Left ventricle myocardium inferior (tissue), 1 donor: ENCODE measurements at regions not wholly inside any gene's neighbourhood (a gene's known extent, or its start where the extent isn't known, plus 50 kb on each side); places are given as distances from the start of the nearest gene placed in this dataset.
"Not testable (repeated sequence)": the region's sequence is repeated elsewhere in the genome, so short reads cannot be mapped to it uniquely, and the experiment has no call there.

Source experiments
- DNase-seq: peaks from one replicate; pipeline ENCODE4 v3.0.0-alpha.2; 2020
- H3K27ac ChIP-seq: fragments of 200-600 bp; replicated peaks from 2 replicates; pipeline ENCODE4 v1.8.0; 2021
- H3K27me3 ChIP-seq: fragments of 200-600 bp; 2 replicates; pipeline ENCODE4 v1.8.0; 2021; ENCODE audit warnings: low read depth
- H3K36me3 ChIP-seq: fragments of 200-600 bp; 2 replicates; pipeline ENCODE4 v1.8.0; 2021
- H3K4me1 ChIP-seq: fragments of 200-600 bp; 2 replicates; pipeline ENCODE4 v1.8.0; 2021
- H3K4me3 ChIP-seq: fragments of 200-600 bp; 2 replicates; pipeline ENCODE4 v1.8.0; 2021; ENCODE audit warnings: mild to moderate bottlenecking, moderate library complexity
- H3K9me3 ChIP-seq: fragments of 200-600 bp; replicated peaks from 2 replicates; pipeline ENCODE4 v1.8.0; 2021
- CTCF ChIP-seq: fragments of 200-600 bp; IDR thresholded peaks from 2 replicates; pipeline ENCODE4 v1.8.0; 2021; ENCODE audit warnings: antibody characterized with exemption, mild to moderate bottlenecking, borderline replicate concordance
- intact Hi-C: fragments of 100-400 bp; cut with micrococcal nuclease; formaldehyde crosslinking; loops from one replicate; pipeline ENCODE4 v1.11.0; 2022
- donor health status: DM: no; HTN: yes; CAD: no; lungs with severe emphysema.

GRCh38 chr5:50922134-50922941 lies 255.9 kb downstream of the PARP8 start:
- H3K9me3 ChIP-seq, H3K36me3 ChIP-seq, intact Hi-C loops, H3K4me1 ChIP-seq, H3K27me3 ChIP-seq, DNase-seq: not testable (repeated sequence)
- Histone ChIP-seq H3K4me3 (peak overlapping the region; percentile 31), H3K27ac (peak overlapping the region; percentile 70)
- peak; percentile 64 for TF ChIP-seq CTCF

GRCh38 chr5:50922942-50923767 lies 256.7 kb downstream of the PARP8 start:
- Histone ChIP-seq H3K27ac (peak overlapping the region; percentile 70), H3K27me3 (no peaks in the 10 kb centered on the region), H3K36me3 (no peaks in the 10 kb centered on the region), H3K9me3 (no peaks in the 10 kb centered on the region), H3K4me1 (no peaks in the 10 kb centered on the region), H3K4me3 (peak overlapping the region; percentile 31)
- intact Hi-C loops = no loop called here
- peak; percentile 27 for DNase-seq
- peak; percentile 11 for TF ChIP-seq CTCF

- intact Hi-C loops = no loop called here
- Histone ChIP-seq H3K27ac (peak overlapping the region; percentile 70), H3K4me1 (no peaks in the 10 kb centered on the region), H3K36me3 (no peaks in the 10 kb centered on the region), H3K9me3 (no peaks in the 10 kb centered on the region), H3K4me3 (no peak overlapping the region), H3K27me3 (no peaks in the 10 kb centered on the region)
- no peak for TF ChIP-seq CTCF
- no peak for DNase-seq
Observed at GRCh38 chr5:50923768-50924494, 257.5 kb downstream of the PARP8 start.

- no peak for DNase-seq
- Histone ChIP-seq H3K27me3 (no peaks in the 10 kb centered on the region), H3K36me3 (no peaks in the 10 kb centered on the region), H3K27ac (no peak overlapping the region), H3K4me1 (no peaks in the 10 kb centered on the region), H3K4me3 (no peak overlapping the region), H3K9me3 (no peaks in the 10 kb centered on the region)
- intact Hi-C loops = no loop called here
- no peak for TF ChIP-seq CTCF
Observed at GRCh38 chr5:50927953-50928352, 261.5 kb downstream of the PARP8 start.

- intact Hi-C loops = no loop called here
- TF ChIP-seq CTCF = no peak
- Histone ChIP-seq H3K36me3 (no peaks in the 10 kb centered on the region), H3K27ac (no peak overlapping the region), H3K9me3 (no peaks in the 10 kb centered on the region), H3K4me1 (no peaks in the 10 kb centered on the region), H3K27me3 (no peaks in the 10 kb centered on the region), H3K4me3 (no peak overlapping the region)
- DNase-seq = no peak
Observed at GRCh38 chr5:50929174-50929573, 262.7 kb downstream of the PARP8 start.
